ENCODE measurements at regions not wholly inside any gene's neighbourhood (a gene's known extent, or its start where the extent isn't known, plus 50 kb on each side); places are given as distances from the start of the nearest gene placed in this dataset.

DNA sequence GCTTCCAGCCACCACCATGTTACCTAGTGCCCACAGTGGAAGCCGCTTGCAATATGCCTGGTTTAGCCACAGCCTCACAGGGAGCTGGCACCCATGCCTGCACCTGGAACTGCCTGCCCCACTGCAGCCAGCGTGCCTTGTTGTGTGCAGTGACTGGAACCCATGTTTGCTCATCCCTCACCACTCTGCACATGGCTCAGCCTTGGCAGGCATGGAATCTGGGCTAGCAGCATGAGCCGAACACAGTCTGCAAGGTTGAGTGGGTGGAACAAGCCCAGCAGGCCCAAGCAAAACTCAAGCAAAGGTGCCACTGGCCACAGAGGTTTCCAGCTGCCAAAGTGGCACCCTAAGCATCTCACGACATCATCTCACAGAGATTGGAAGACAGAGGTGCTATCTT is 269.5 kb downstream of the PCDH20 start:
- TF ChIP-seq, protein P1, sequence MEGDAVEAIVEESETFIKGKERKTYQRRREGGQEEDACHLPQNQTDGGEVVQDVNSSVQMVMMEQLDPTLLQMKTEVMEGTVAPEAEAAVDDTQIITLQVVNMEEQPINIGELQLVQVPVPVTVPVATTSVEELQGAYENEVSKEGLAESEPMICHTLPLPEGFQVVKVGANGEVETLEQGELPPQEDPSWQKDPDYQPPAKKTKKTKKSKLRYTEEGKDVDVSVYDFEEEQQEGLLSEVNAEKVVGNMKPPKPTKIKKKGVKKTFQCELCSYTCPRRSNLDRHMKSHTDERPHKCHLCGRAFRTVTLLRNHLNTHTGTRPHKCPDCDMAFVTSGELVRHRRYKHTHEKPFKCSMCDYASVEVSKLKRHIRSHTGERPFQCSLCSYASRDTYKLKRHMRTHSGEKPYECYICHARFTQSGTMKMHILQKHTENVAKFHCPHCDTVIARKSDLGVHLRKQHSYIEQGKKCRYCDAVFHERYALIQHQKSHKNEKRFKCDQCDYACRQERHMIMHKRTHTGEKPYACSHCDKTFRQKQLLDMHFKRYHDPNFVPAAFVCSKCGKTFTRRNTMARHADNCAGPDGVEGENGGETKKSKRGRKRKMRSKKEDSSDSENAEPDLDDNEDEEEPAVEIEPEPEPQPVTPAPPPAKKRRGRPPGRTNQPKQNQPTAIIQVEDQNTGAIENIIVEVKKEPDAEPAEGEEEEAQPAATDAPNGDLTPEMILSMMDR (IDR thresholded peaks at IDR 0.05 in 4 of 5, conservative IDR thresholded peaks at IDR 0.05 in 1 of 5), result no peak
- TF ChIP-seq POLR2A (IDR thresholded peaks at IDR 0.05), result no peak

Measured in gastrocnemius medialis (tissue), 4 donors.